ENCODE measurements at regions not wholly inside any gene's neighbourhood (a gene's known extent, or its start where the extent isn't known, plus 50 kb on each side); places are given as distances from the start of the nearest gene placed in this dataset.

DNA sequence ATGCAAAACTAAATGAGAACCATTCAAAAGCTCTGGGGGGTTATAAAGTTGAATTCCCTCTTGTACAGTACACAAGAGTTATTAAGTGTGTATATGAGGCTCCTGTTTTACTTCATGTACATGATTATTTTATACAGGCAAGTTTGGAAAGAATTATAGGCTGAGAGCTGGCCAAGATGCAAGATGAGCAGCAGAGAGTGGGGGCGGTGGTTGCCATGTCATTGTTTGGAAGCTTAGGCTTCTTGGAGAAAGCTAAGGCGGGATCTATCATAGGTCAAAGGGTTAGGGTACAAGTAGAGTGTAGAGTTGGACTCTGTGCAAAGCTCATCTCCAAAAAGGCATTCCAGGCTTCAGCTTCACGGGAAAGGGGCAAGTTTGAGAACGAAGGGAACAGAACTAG is 297.1 kb upstream of the TBX3 start:
- DNase-seq (ENCODE audit: low spot score) (no peak), ATAC-seq (ENCODE audit: insufficient number of reproducible peaks, low FRiP score, low read depth) (no peak)
- Histone ChIP-seq H3K36me3 (no peaks in the 10 kb centered on the region), H3K9me3 (no peaks in the 10 kb centered on the region), H3K4me3 (no peak overlapping the region), H3K27me3 (replicated peaks; ENCODE audit: insufficient read depth) (no peaks in the 10 kb centered on the region), H3K27ac (no peak overlapping the region), H3K4me1 (ENCODE audit: control insufficient read depth in 1 of 2, low read depth in 2 of 2) (no peaks in the 10 kb centered on the region)
- TF ChIP-seq CTCF (IDR thresholded peaks at IDR 0.05): no peak

GRCh38 chr12:114976959-114977358 is 293.0 kb upstream of the TBX3 start:
- Histone ChIP-seq H3K4me3 (no peak overlapping the region), H3K4me1 (ENCODE audit: control insufficient read depth in 1 of 2, low read depth in 2 of 2) (no peaks in the 10 kb centered on the region), H3K36me3 (no peaks in the 10 kb centered on the region), H3K27ac (no peak overlapping the region), H3K27me3 (replicated peaks; ENCODE audit: insufficient read depth) (no peaks in the 10 kb centered on the region), H3K9me3 (no peaks in the 10 kb centered on the region)
- ATAC-seq (ENCODE audit: insufficient number of reproducible peaks, low FRiP score, low read depth) (no peak), DNase-seq (ENCODE audit: low spot score) (no peak)
- no peak for TF ChIP-seq CTCF (IDR thresholded peaks at IDR 0.05)

DNA sequence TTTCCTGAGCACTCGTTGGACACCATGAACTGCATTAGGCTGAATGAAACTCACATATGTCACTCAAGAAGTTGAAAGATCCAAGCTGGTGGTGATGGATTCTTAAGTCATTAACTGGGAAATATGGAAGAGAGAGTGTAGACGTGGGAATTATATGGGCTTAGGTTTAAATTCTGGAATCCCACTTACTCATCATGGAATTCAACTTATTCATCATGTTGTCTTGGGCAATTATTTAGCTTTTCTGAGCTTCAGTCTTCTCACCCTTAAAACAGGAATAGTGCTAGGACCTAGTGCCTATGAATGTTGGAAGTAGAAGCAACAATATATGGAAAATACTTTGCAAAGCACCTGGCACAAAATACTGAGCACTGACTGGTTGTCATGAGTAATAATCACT is 292.4 kb upstream of the TBX3 start:
- H3K27ac ChIP-seq: no peak overlapping the region
- H3K27me3 ChIP-seq (replicated peaks; ENCODE audit: insufficient read depth): no peaks in the 10 kb centered on the region
- no peaks in the 10 kb centered on the region for H3K9me3 ChIP-seq
- no peak for ATAC-seq (ENCODE audit: insufficient number of reproducible peaks, low FRiP score, low read depth)
- H3K36me3 ChIP-seq: no peaks in the 10 kb centered on the region
- TF ChIP-seq CTCF (IDR thresholded peaks at IDR 0.05): no peak
- H3K4me1 ChIP-seq (ENCODE audit: control insufficient read depth in 1 of 2, low read depth in 2 of 2): no peaks in the 10 kb centered on the region
- no peak overlapping the region for H3K4me3 ChIP-seq
- no peak for DNase-seq (ENCODE audit: low spot score)

DNA sequence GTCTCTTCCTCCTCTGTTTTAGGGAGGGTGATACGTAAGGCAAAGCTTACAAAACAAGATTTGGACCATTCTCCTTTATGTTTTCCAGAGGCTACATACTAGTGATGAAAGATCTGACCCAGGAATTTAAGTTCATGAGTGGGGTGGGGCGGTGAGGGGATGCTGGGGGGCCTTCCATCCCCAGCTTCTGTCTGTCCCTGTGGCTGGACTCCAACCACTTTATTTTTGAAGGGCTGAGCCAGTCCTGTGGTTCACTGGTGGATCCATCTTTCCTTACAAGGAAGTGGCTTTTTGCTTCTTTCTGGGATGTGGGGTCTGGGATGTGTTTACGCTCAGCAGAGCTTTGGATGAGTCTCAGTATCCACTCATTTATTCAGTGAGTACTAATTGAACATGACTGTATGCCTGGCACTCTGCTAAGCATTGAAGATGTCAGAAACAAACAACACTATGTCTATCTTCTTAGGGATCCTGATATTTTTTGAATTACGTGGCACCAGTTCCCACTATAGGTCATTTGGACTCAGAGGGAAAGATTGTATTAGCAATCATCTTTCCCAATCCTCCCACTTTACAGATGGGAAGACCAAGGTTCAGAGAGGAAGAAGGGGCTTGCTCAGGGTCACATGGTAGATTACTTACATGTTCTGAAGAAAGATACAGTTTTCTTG is 291.8 kb upstream of the TBX3 start:
- DNase-seq (ENCODE audit: low spot score) (no peak), ATAC-seq (ENCODE audit: insufficient number of reproducible peaks, low FRiP score, low read depth) (no peak)
- Histone ChIP-seq H3K4me3 (no peak overlapping the region), H3K36me3 (no peaks in the 10 kb centered on the region), H3K27me3 (replicated peaks; ENCODE audit: insufficient read depth) (no peaks in the 10 kb centered on the region), H3K9me3 (no peaks in the 10 kb centered on the region), H3K4me1 (ENCODE audit: control insufficient read depth in 1 of 2, low read depth in 2 of 2) (no peaks in the 10 kb centered on the region), H3K27ac (no peak overlapping the region)
- no peak for TF ChIP-seq CTCF (IDR thresholded peaks at IDR 0.05)

- no peak overlapping the region for H3K4me3 ChIP-seq
- no peaks in the 10 kb centered on the region for H3K27me3 ChIP-seq (replicated peaks; ENCODE audit: insufficient read depth)
- DNase-seq (ENCODE audit: low spot score) (no peak), ATAC-seq (ENCODE audit: insufficient number of reproducible peaks, low FRiP score, low read depth) (no peak)
- H3K36me3 ChIP-seq: no peaks in the 10 kb centered on the region
- no peak for TF ChIP-seq CTCF (IDR thresholded peaks at IDR 0.05)
- H3K9me3 ChIP-seq: no peaks in the 10 kb centered on the region
- H3K27ac ChIP-seq: no peak overlapping the region
- no peaks in the 10 kb centered on the region for H3K4me1 ChIP-seq (ENCODE audit: control insufficient read depth in 1 of 2, low read depth in 2 of 2)
Observed at GRCh38 chr12:114974826-114975639, 291.1 kb upstream of the TBX3 start.

Data from thoracic aorta (tissue), 2 donors.